ENCODE measurements at regions not wholly inside any gene's neighbourhood (a gene's known extent, or its start where the extent isn't known, plus 50 kb on each side); places are given as distances from the start of the nearest gene placed in this dataset.

- DNase-seq (ENCODE audit: low spot score): no peak
- H3K79me2 ChIP-seq: no peaks in the 10 kb centered on the region
- no peaks in the 10 kb centered on the region for H3K9me2 ChIP-seq (replicated peaks; ENCODE audit: insufficient read depth)
- no peaks in the 10 kb centered on the region for H3K36me3 ChIP-seq (replicated peaks; ENCODE audit: insufficient read depth, low read depth)
- no peaks in the 10 kb centered on the region for H3K9me3 ChIP-seq (ENCODE audit: low read depth)
- no peak overlapping the region for H2AFZ ChIP-seq
- H3K4me3 ChIP-seq: no peak overlapping the region
- no peaks in the 10 kb centered on the region for H3K27me3 ChIP-seq
- TF ChIP-seq CTCF (IDR thresholded peaks at IDR 0.05; ENCODE audit: poor library complexity) (no peak), EZH2phosphoT487 (IDR thresholded peaks at IDR 0.05; ENCODE audit: low read depth, severe bottlenecking, unreplicated experiment) (no peak), EZH2 (IDR thresholded peaks at IDR 0.05; ENCODE audit: borderline replicate concordance) (no peak)
- no peak overlapping the region for H3K4me2 ChIP-seq
- H3K4me1 ChIP-seq (ENCODE audit: insufficient read depth): peaks cover 6% of the 10 kb centered on the region
- 85% methylated on average over 4 of the region's 4 CpGs for WGBS (ENCODE audit: low lambda C conversion rate, missing lambda C conversion rate)
- H3K27ac ChIP-seq: no peak overlapping the region
- no peaks in the 10 kb centered on the region for H4K20me1 ChIP-seq (ENCODE audit: insufficient read depth, poor library complexity, severe bottlenecking)
These were observed 63.0 kb upstream of the BACH1 start for GRCh38 chr21:29235714-29236197.

GRCh38 chr21:29236201-29236600 lies 62.5 kb upstream of the BACH1 start:
- Histone ChIP-seq H3K9me2 (replicated peaks; ENCODE audit: insufficient read depth) (no peaks in the 10 kb centered on the region), H3K9me3 (ENCODE audit: low read depth) (no peaks in the 10 kb centered on the region), H3K4me3 (no peak overlapping the region), H4K20me1 (ENCODE audit: insufficient read depth, poor library complexity, severe bottlenecking) (no peaks in the 10 kb centered on the region), H3K36me3 (replicated peaks; ENCODE audit: insufficient read depth, low read depth) (no peaks in the 10 kb centered on the region), H3K27ac (no peak overlapping the region), H3K4me2 (no peak overlapping the region), H3K79me2 (no peaks in the 10 kb centered on the region), H3K4me1 (ENCODE audit: insufficient read depth) (peaks cover 6% of the 10 kb centered on the region), H2AFZ (no peak overlapping the region), H3K27me3 (no peaks in the 10 kb centered on the region)
- DNase-seq (ENCODE audit: low spot score): no peak
- TF ChIP-seq CTCF (IDR thresholded peaks at IDR 0.05; ENCODE audit: poor library complexity): no peak
- 97% methylated on average over 2 of the region's 2 CpGs for WGBS (ENCODE audit: low lambda C conversion rate, missing lambda C conversion rate)

- no peak overlapping the region for H2AFZ ChIP-seq
These were observed 61.3 kb upstream of the BACH1 start for GRCh38 chr21:29237110-29238052.

More at GRCh38 chr21:29237110-29238052, 61.3 kb upstream of the BACH1 start:
- Histone ChIP-seq H3K36me3 (replicated peaks; ENCODE audit: insufficient read depth, low read depth) (no peaks in the 10 kb centered on the region), H3K27me3 (no peaks in the 10 kb centered on the region), H3K9me2 (replicated peaks; ENCODE audit: insufficient read depth) (no peaks in the 10 kb centered on the region), H3K79me2 (no peaks in the 10 kb centered on the region), H3K9me3 (ENCODE audit: low read depth) (no peaks in the 10 kb centered on the region), H3K27ac (no peak overlapping the region), H3K4me3 (no peak overlapping the region), H3K4me1 (ENCODE audit: insufficient read depth) (peaks cover 6% of the 10 kb centered on the region), H4K20me1 (ENCODE audit: insufficient read depth, poor library complexity, severe bottlenecking) (no peaks in the 10 kb centered on the region), H3K4me2 (no peak overlapping the region)
- TF ChIP-seq EZH2 (IDR thresholded peaks at IDR 0.05; ENCODE audit: borderline replicate concordance): no peak
- no peak for TF ChIP-seq CTCF (IDR thresholded peaks at IDR 0.05; ENCODE audit: poor library complexity)
- TF ChIP-seq EZH2phosphoT487 (IDR thresholded peaks at IDR 0.05; ENCODE audit: low read depth, severe bottlenecking, unreplicated experiment): no peak
- no peak for DNase-seq (ENCODE audit: low spot score)
- 83% methylated on average over 3 of the region's 3 CpGs for WGBS (ENCODE audit: low lambda C conversion rate, missing lambda C conversion rate)
